ENCODE measurements at regions not wholly inside any gene's neighbourhood (a gene's known extent, or its start where the extent isn't known, plus 50 kb on each side); places are given as distances from the start of the nearest gene placed in this dataset.
"Not testable (repeated sequence)": the region's sequence is repeated elsewhere in the genome, so short reads cannot be mapped to it uniquely, and the experiment has no call there.

- in situ Hi-C loops (cut with HindIII; ENCODE audit: low pct_unique_long_range_greater_than_20kb, low sequenced_read_pairs): no loop called here
- DNase-seq (ENCODE audit: low read depth in 1 of 2, low spot score in 1 of 2): no peak
- TF ChIP-seq JUND (IDR thresholded peaks at IDR 0.05; ENCODE audit: low read depth): no peak
Measured at GRCh38 chr11:134958336-134958640, 546.2 kb upstream of the B3GAT1 start.

GRCh38 chr11:134957540-134958335 lies 545.7 kb upstream of the B3GAT1 start:
- in situ Hi-C loops (cut with HindIII; ENCODE audit: low pct_unique_long_range_greater_than_20kb, low sequenced_read_pairs): no loop called here
- DNase-seq (ENCODE audit: low read depth in 1 of 2, low spot score in 1 of 2): peak in 1 of 2 experiments; percentile 37
- TF ChIP-seq JUND (IDR thresholded peaks at IDR 0.05; ENCODE audit: low read depth): no peak

GRCh38 chr11:134956450-134957210 lies 544.6 kb upstream of the B3GAT1 start:
- no peak for DNase-seq (ENCODE audit: low read depth in 1 of 2, low spot score in 1 of 2)
- no peak for TF ChIP-seq JUND (IDR thresholded peaks at IDR 0.05; ENCODE audit: low read depth)
- in situ Hi-C loops (cut with HindIII; ENCODE audit: low pct_unique_long_range_greater_than_20kb, low sequenced_read_pairs): no loop called here

- in situ Hi-C loops (cut with HindIII; ENCODE audit: low pct_unique_long_range_greater_than_20kb, low sequenced_read_pairs); DNase-seq (ENCODE audit: low read depth in 1 of 2, low spot score in 1 of 2): not testable (repeated sequence)
Measured at GRCh38 chr11:134955970-134956369, 543.9 kb upstream of the B3GAT1 start.

GRCh38 chr11:134955281-134955680 lies 543.2 kb upstream of the B3GAT1 start:
- in situ Hi-C loops (cut with HindIII; ENCODE audit: low pct_unique_long_range_greater_than_20kb, low sequenced_read_pairs): no loop called here
- DNase-seq (ENCODE audit: low read depth in 1 of 2, low spot score in 1 of 2): no peak
- no peak for TF ChIP-seq JUND (IDR thresholded peaks at IDR 0.05; ENCODE audit: low read depth)

GRCh38 chr11:134954456-134954855 lies 542.4 kb upstream of the B3GAT1 start:
- in situ Hi-C loops (cut with HindIII; ENCODE audit: low pct_unique_long_range_greater_than_20kb, low sequenced_read_pairs); DNase-seq (ENCODE audit: low read depth in 1 of 2, low spot score in 1 of 2): not testable (repeated sequence)

- DNase-seq (ENCODE audit: low read depth in 1 of 2, low spot score in 1 of 2); in situ Hi-C loops (cut with HindIII; ENCODE audit: low pct_unique_long_range_greater_than_20kb, low sequenced_read_pairs): not testable (repeated sequence)
Measured at GRCh38 chr11:134953417-134953970, 541.5 kb upstream of the B3GAT1 start.

- in situ Hi-C loops (cut with HindIII; ENCODE audit: low pct_unique_long_range_greater_than_20kb, low sequenced_read_pairs): no loop called here
- TF ChIP-seq JUND (IDR thresholded peaks at IDR 0.05; ENCODE audit: low read depth): no peak
- DNase-seq (ENCODE audit: low read depth in 1 of 2, low spot score in 1 of 2): no peak
Measured at GRCh38 chr11:134951305-134951700, 539.3 kb upstream of the B3GAT1 start.

- TF ChIP-seq JUND (IDR thresholded peaks at IDR 0.05; ENCODE audit: low read depth): no peak
Measured at GRCh38 chr11:134950692-134951304, 538.8 kb upstream of the B3GAT1 start.

GRCh38 chr11:134949121-134950090 lies 537.4 kb upstream of the B3GAT1 start:
- in situ Hi-C loops (cut with HindIII; ENCODE audit: low pct_unique_long_range_greater_than_20kb, low sequenced_read_pairs): no loop called here
- TF ChIP-seq JUND (IDR thresholded peaks at IDR 0.05; ENCODE audit: low read depth): no peak
- peak in 1 of 2 experiments; percentile 62 for DNase-seq (ENCODE audit: low read depth in 1 of 2, low spot score in 1 of 2)

More at GRCh38 chr11:134950692-134951304, 538.8 kb upstream of the B3GAT1 start:
- peak in 1 of 2 experiments; percentile 40 for DNase-seq (ENCODE audit: low read depth in 1 of 2, low spot score in 1 of 2)
- in situ Hi-C loops (cut with HindIII; ENCODE audit: low pct_unique_long_range_greater_than_20kb, low sequenced_read_pairs): no loop called here

- TF ChIP-seq JUND (IDR thresholded peaks at IDR 0.05; ENCODE audit: low read depth): no peak
- in situ Hi-C loops (cut with HindIII; ENCODE audit: low pct_unique_long_range_greater_than_20kb, low sequenced_read_pairs): no loop called here
- DNase-seq (ENCODE audit: low read depth in 1 of 2, low spot score in 1 of 2): no peak
Measured at GRCh38 chr11:134947556-134947955, 535.5 kb upstream of the B3GAT1 start.

GRCh38 chr11:134945993-134946392 lies 534.0 kb upstream of the B3GAT1 start:
- DNase-seq (ENCODE audit: low read depth in 1 of 2, low spot score in 1 of 2): peak; percentile 37 to 47
- in situ Hi-C loops (cut with HindIII; ENCODE audit: low pct_unique_long_range_greater_than_20kb, low sequenced_read_pairs): no loop called here
- TF ChIP-seq JUND (IDR thresholded peaks at IDR 0.05; ENCODE audit: low read depth): no peak
